Mesendoderm (in vitro differentiated cells): ENCODE measurements at regions not wholly inside any gene's neighbourhood (a gene's known extent, or its start where the extent isn't known, plus 50 kb on each side); places are given as distances from the start of the nearest gene placed in this dataset.
A peak's percentile ranks its signal among the peaks of the same experiment; 100 is the strongest.

Experiments used
- DNase-seq: peaks from one replicate; pipeline ENCODE4 v3.0.0; 2013
- H2AK5ac ChIP-seq: 2 replicates; pipeline ENCODE4 v1.6.1; 2013; ENCODE audit warnings: low read length, inconsistent platforms
- H2BK120ac ChIP-seq: 2 replicates; pipeline ENCODE4 v1.6.1; 2013; ENCODE audit warnings: low read depth, mild to moderate bottlenecking, low read length, moderate library complexity, mixed read lengths
- H2BK15ac ChIP-seq: replicated peaks from 2 replicates; pipeline ENCODE4 v1.6.1; 2013; ENCODE audit warnings: low read depth, mild to moderate bottlenecking, moderate library complexity
- H2BK5ac ChIP-seq: 2 replicates; pipeline ENCODE4 v1.6.1; 2013; ENCODE audit warnings: low read length, inconsistent platforms
- H3K18ac ChIP-seq: 2 replicates; pipeline ENCODE4 v1.6.1; 2013; ENCODE audit warnings: mild to moderate bottlenecking, low read length, mixed read lengths
- H3K23ac ChIP-seq: one replicate; pipeline ENCODE4 v1.6.1; 2013; ENCODE audit warnings: low read length
- H3K27ac ChIP-seq: 2 replicates; pipeline ENCODE4 v1.5.1; 2013; ENCODE audit warnings: low read depth, mild to moderate bottlenecking, inconsistent platforms, low read length, moderate library complexity
- H3K27me3 ChIP-seq: 2 replicates; pipeline ENCODE4 v1.6.1; 2013; ENCODE audit warnings: low read length, control low read depth, mild to moderate bottlenecking, inconsistent platforms; ENCODE audit not compliant: insufficient read depth, poor library complexity
- H3K36me3 ChIP-seq: 2 replicates; pipeline ENCODE4 v1.6.1; 2013; ENCODE audit warnings: low read length, inconsistent platforms; ENCODE audit not compliant: control insufficient read depth, insufficient read depth
- H3K4ac ChIP-seq: one replicate; pipeline ENCODE4 v1.6.1; 2013; ENCODE audit warnings: low read depth, mild to moderate bottlenecking, low read length, moderate library complexity
- H3K4me1 ChIP-seq: 2 replicates; pipeline ENCODE4 v1.6.1; 2013; ENCODE audit warnings: low read depth, low read length, inconsistent platforms; ENCODE audit not compliant: control insufficient read depth
- H3K4me2 ChIP-seq: 2 replicates; pipeline ENCODE4 v1.6.1; 2013; ENCODE audit warnings: low read length
- H3K4me3 ChIP-seq: 2 replicates; pipeline ENCODE4 v1.5.1; 2013; ENCODE audit warnings: mild to moderate bottlenecking, low read length
- H3K56ac ChIP-seq: one replicate; pipeline ENCODE4 v1.6.1; 2013; ENCODE audit warnings: low read length
- H3K79me1 ChIP-seq: 2 replicates; pipeline ENCODE4 v1.6.1; 2013; ENCODE audit warnings: low read length, inconsistent platforms
- H3K79me2 ChIP-seq: 2 replicates; pipeline ENCODE4 v1.6.1; 2013; ENCODE audit warnings: mild to moderate bottlenecking, low read length; ENCODE audit not compliant: control insufficient read depth, insufficient read depth
- H3K9ac ChIP-seq: 2 replicates; pipeline ENCODE4 v1.6.1; 2013; ENCODE audit warnings: low read length, inconsistent platforms
- H4K5ac ChIP-seq: one replicate; pipeline ENCODE4 v1.6.1; 2013; ENCODE audit warnings: low read length
- H4K8ac ChIP-seq: one replicate; pipeline ENCODE4 v1.6.1; 2013; ENCODE audit warnings: low read depth, mild to moderate bottlenecking, control low read depth, low read length, moderate library complexity
- WGBS: extraction: QIAGEN DNeasy Blood & Tissue Kit; methylation state at CpG from one replicate; pipeline ENCODE4 v1.1.7; 2013; ENCODE audit warnings: low lambda C conversion rate, missing lambda C conversion rate; ENCODE audit not compliant: insufficient coverage; ENCODE audit errors: extremely low coverage; 5-methylcytosine and 5-hydroxymethylcytosine counted together

- no peak overlapping the region for H2BK120ac ChIP-seq
- no peak overlapping the region for H3K56ac ChIP-seq
- H2BK15ac ChIP-seq = no peak overlapping the region
- H3K18ac ChIP-seq = no peak overlapping the region
- no peak overlapping the region for H3K23ac ChIP-seq
- no peak overlapping the region for H4K8ac ChIP-seq
- no peak overlapping the region for H4K5ac ChIP-seq
- no peak overlapping the region for H2BK5ac ChIP-seq
- no peaks in the 10 kb centered on the region for H3K36me3 ChIP-seq
- WGBS = no CpG with 5 or more reads among the region's 3 CpGs
- no peak overlapping the region for H3K4ac ChIP-seq
- no peak overlapping the region for H3K4me3 ChIP-seq
- no peaks in the 10 kb centered on the region for H3K4me1 ChIP-seq
- H3K27ac ChIP-seq = no peak overlapping the region
- DNase-seq = no peak
- no peaks in the 10 kb centered on the region for H3K79me2 ChIP-seq
- no peak overlapping the region for H3K4me2 ChIP-seq
- no peaks in the 10 kb centered on the region for H3K27me3 ChIP-seq
- H3K79me1 ChIP-seq = no peaks in the 10 kb centered on the region
- H3K9ac ChIP-seq = no peak overlapping the region
- H2AK5ac ChIP-seq = no peak overlapping the region
These were observed 274.8 kb upstream of the BTBD3 start for GRCh38 chr20:11642866-11643265.

DNA sequence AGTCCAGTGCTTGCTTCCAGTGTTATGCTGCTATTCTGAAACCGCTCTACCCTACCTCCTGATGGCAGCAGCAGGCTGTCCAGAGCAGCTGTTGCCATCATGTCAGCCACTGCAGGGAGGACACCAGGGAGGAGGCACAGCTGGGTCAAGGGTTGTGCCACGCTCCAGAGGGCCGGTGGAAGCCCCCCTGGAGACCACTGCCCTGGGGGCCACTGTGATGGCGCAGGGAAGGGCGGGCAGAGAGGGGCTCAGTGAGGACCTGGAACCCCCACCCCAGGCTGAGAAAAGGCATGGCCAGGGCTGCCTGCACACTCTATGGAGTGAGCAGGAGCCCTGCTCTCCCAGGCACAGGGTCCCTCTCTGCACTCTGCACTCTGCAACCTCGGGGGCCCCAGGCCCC is 271.3 kb upstream of the BTBD3 start:
- DNase-seq = peak; percentile 28
- H2BK120ac ChIP-seq = no peak overlapping the region

GRCh38 chr20:11650566-11650965 is 267.1 kb upstream of the BTBD3 start:
- no peak overlapping the region for H3K18ac ChIP-seq
- H2BK15ac ChIP-seq = no peak overlapping the region
- no peaks in the 10 kb centered on the region for H3K36me3 ChIP-seq
- no peak overlapping the region for H2AK5ac ChIP-seq
- no peak overlapping the region for H3K27ac ChIP-seq
- H4K8ac ChIP-seq = no peak overlapping the region
- no peak overlapping the region for H3K23ac ChIP-seq
- no peak for DNase-seq
- no peak overlapping the region for H3K56ac ChIP-seq
- no peak overlapping the region for H3K9ac ChIP-seq
- H4K5ac ChIP-seq = no peak overlapping the region
- H3K79me2 ChIP-seq = no peaks in the 10 kb centered on the region
- H2BK120ac ChIP-seq = no peak overlapping the region
- H3K79me1 ChIP-seq = no peaks in the 10 kb centered on the region
- H3K4ac ChIP-seq = no peak overlapping the region
- H3K4me3 ChIP-seq = no peak overlapping the region
- no peak overlapping the region for H3K4me2 ChIP-seq
- no peaks in the 10 kb centered on the region for H3K4me1 ChIP-seq
- no peaks in the 10 kb centered on the region for H3K27me3 ChIP-seq
- no peak overlapping the region for H2BK5ac ChIP-seq
- WGBS = no CpG with 5 or more reads among the region's 2 CpGs

More for the DNA sequence above, 271.3 kb upstream of the BTBD3 start:
- H4K8ac ChIP-seq = no peak overlapping the region
- no peak overlapping the region for H3K18ac ChIP-seq
- no peak overlapping the region for H2AK5ac ChIP-seq
- no peaks in the 10 kb centered on the region for H3K79me1 ChIP-seq
- H3K23ac ChIP-seq = no peak overlapping the region
- WGBS = no CpG with 5 or more reads among the region's 6 CpGs
- no peak overlapping the region for H3K27ac ChIP-seq
- H3K27me3 ChIP-seq = no peaks in the 10 kb centered on the region
- H2BK15ac ChIP-seq = no peak overlapping the region
- no peak overlapping the region for H3K4ac ChIP-seq
- H3K79me2 ChIP-seq = no peaks in the 10 kb centered on the region
- no peak overlapping the region for H3K56ac ChIP-seq
- H3K9ac ChIP-seq = no peak overlapping the region
- H3K4me2 ChIP-seq = no peak overlapping the region
- H3K4me1 ChIP-seq = no peaks in the 10 kb centered on the region
- H3K36me3 ChIP-seq = no peaks in the 10 kb centered on the region
- no peak overlapping the region for H2BK5ac ChIP-seq
- H3K4me3 ChIP-seq = no peak overlapping the region
- no peak overlapping the region for H4K5ac ChIP-seq

GRCh38 chr20:11651138-11651537 is 266.6 kb upstream of the BTBD3 start:
- H4K5ac ChIP-seq = no peak overlapping the region
- H3K4me2 ChIP-seq = no peak overlapping the region
- no peak overlapping the region for H3K18ac ChIP-seq
- no peaks in the 10 kb centered on the region for H3K27me3 ChIP-seq
- H3K79me1 ChIP-seq = no peaks in the 10 kb centered on the region
- no peak overlapping the region for H3K27ac ChIP-seq
- no peaks in the 10 kb centered on the region for H3K4me1 ChIP-seq
- H4K8ac ChIP-seq = no peak overlapping the region
- no peak for DNase-seq
- H3K4me3 ChIP-seq = no peak overlapping the region
- H3K4ac ChIP-seq = no peak overlapping the region
- H3K36me3 ChIP-seq = no peaks in the 10 kb centered on the region
- no CpG with 5 or more reads among the region's 2 CpGs for WGBS
- no peak overlapping the region for H3K23ac ChIP-seq
- H3K56ac ChIP-seq = no peak overlapping the region
- H2BK15ac ChIP-seq = no peak overlapping the region
- no peak overlapping the region for H2BK120ac ChIP-seq
- no peak overlapping the region for H2AK5ac ChIP-seq
- H3K79me2 ChIP-seq = no peaks in the 10 kb centered on the region
- H3K9ac ChIP-seq = no peak overlapping the region
- H2BK5ac ChIP-seq = no peak overlapping the region

DNA sequence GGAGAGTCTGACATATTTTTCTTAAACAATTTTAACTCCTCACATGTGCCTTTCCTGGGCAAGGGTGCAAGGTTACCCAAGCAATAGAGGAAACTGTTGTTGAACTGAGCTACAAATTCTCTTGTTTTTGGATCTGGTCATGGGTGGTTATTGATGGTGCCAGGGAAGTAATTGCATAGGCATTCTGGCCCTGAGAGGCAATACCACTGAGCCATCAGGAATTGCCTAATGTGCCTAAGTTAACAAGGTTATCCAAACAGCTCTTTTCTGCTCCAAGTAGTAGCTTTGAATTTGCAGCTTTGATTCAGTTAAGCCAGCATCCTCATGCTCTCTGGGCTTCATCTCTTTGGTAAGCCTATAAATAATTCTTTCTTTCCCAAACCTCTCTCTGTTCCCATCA is 266.0 kb upstream of the BTBD3 start:
- no peak overlapping the region for H3K56ac ChIP-seq
- no peak overlapping the region for H2BK120ac ChIP-seq
- H3K27me3 ChIP-seq = no peaks in the 10 kb centered on the region
- no peak overlapping the region for H2BK5ac ChIP-seq
- H3K36me3 ChIP-seq = no peaks in the 10 kb centered on the region
- no peaks in the 10 kb centered on the region for H3K79me1 ChIP-seq
- no peak overlapping the region for H3K27ac ChIP-seq
- H4K8ac ChIP-seq = no peak overlapping the region
- H3K18ac ChIP-seq = no peak overlapping the region
- H3K4me1 ChIP-seq = no peaks in the 10 kb centered on the region
- H2BK15ac ChIP-seq = no peak overlapping the region
- no peak overlapping the region for H3K9ac ChIP-seq
- H3K4ac ChIP-seq = no peak overlapping the region
- H3K4me2 ChIP-seq = no peak overlapping the region
- H3K23ac ChIP-seq = no peak overlapping the region
- no peak overlapping the region for H4K5ac ChIP-seq
- no peak for DNase-seq
- H3K4me3 ChIP-seq = no peak overlapping the region
- H3K79me2 ChIP-seq = no peaks in the 10 kb centered on the region
- H2AK5ac ChIP-seq = no peak overlapping the region

DNA sequence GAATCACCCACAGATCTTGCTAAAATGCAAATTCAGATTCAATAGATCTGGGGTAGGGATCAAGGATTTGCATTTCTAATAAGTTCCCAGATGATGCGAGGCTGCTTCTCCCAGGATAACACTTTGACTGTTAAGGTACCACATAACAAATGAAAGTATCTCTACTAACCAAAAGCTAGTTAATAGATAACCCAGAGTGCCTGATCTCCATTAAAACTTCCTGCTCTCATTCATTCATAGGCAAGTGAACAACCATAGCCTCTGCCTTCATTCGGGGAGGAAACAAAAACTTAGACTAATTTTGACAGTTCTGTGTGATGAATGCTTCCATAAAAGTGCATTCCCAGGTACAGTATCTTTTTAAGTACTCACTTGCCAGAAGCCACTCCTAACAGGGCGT is 265.6 kb upstream of the BTBD3 start:
- Histone ChIP-seq H4K5ac (no peak overlapping the region), H3K18ac (no peak overlapping the region), H2BK120ac (no peak overlapping the region), H2AK5ac (no peak overlapping the region), H3K4me2 (no peak overlapping the region), H3K27ac (no peak overlapping the region), H3K79me2 (no peaks in the 10 kb centered on the region), H3K4me1 (no peaks in the 10 kb centered on the region), H3K4ac (no peak overlapping the region), H3K9ac (no peak overlapping the region), H3K36me3 (no peaks in the 10 kb centered on the region), H3K56ac (no peak overlapping the region), H3K23ac (no peak overlapping the region), H2BK5ac (no peak overlapping the region), H4K8ac (no peak overlapping the region), H3K79me1 (no peaks in the 10 kb centered on the region), H3K27me3 (no peaks in the 10 kb centered on the region), H2BK15ac (no peak overlapping the region), H3K4me3 (no peak overlapping the region)
- no peak for DNase-seq
- no CpG with 5 or more reads among the region's 3 CpGs for WGBS
